Nephron progenitor cell (in vitro differentiated cells): ENCODE measurements at regions not wholly inside any gene's neighbourhood (a gene's known extent, or its start where the extent isn't known, plus 50 kb on each side); places are given as distances from the start of the nearest gene placed in this dataset.
"Not testable (repeated sequence)": the region's sequence is repeated elsewhere in the genome, so short reads cannot be mapped to it uniquely, and the experiment has no call there.

Experiments used
- DNase-seq: peaks from one replicate; pipeline ENCODE4 v3.0.0; 2021
- H3K27ac Mint-ChIP-seq: 2 replicates; pipeline ENCODE4 v1.8.0; 2021; ENCODE audit warnings: mild to moderate bottlenecking, moderate library complexity, mixed read lengths
- H3K27me3 Mint-ChIP-seq: 2 replicates; pipeline ENCODE4 v1.8.0; 2021; ENCODE audit warnings: mild to moderate bottlenecking, low read depth, mixed read lengths; ENCODE audit not compliant: poor library complexity
- H3K36me3 Mint-ChIP-seq: 2 replicates; pipeline ENCODE4 v1.8.0; 2021; ENCODE audit warnings: low read depth, mixed read lengths
- H3K4me1 Mint-ChIP-seq: 2 replicates; pipeline ENCODE4 v1.8.0; 2021; ENCODE audit warnings: mixed read lengths
- H3K4me3 Mint-ChIP-seq: 2 replicates; pipeline ENCODE4 v1.8.0; 2021; ENCODE audit warnings: mild to moderate bottlenecking, moderate library complexity, mixed read lengths
- H3K9me3 Mint-ChIP-seq: 2 replicates; pipeline ENCODE4 v1.8.0; 2021; ENCODE audit warnings: mild to moderate bottlenecking, moderate library complexity, mixed read lengths
- TF ChIP-seq, protein P1 (sequence below): fragments of 200-600 bp; sonication (generic); IDR thresholded peaks from 2 replicates; pipeline ENCODE4 v1.5.0; 2021; ENCODE audit warnings: antibody characterized with exemption

DNA sequence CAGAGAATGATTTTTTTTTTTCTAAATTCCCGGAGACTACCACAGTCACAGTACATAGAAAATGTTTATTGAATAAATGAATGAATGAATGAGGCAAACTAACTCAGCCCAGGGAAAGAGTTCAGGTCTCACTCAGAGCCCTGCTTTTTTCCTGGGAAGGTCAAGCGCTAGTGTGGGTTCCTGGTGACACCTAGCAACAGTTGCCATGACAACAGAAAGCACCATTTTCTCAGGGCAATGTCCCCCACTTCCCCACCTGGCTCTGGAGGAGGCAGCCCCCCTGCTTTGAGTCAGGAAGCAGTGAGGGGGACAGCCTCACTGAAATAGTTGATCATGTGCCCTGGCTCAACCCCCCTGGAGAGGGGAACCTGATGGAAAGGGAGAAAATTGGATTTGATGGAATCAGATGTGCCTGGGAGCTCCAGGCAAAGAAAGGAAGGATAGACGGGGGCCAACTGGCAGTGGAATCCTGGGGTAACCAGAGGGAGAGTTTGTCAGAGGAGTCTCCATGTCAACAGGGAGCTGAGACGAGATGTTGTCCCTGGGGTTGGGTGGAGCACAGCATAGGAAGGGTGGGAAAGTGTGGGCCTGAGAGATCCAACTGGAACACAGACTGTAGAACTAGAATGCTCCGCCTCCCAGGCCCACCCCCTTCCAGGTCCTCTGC lies 242.2 kb upstream of the CCL2 start:
- Mint-ChIP-seq H3K36me3 (no peaks in the 10 kb centered on the region), H3K27ac (no peak overlapping the region), H3K9me3 (no peaks in the 10 kb centered on the region), H3K27me3 (peaks cover 7% of the 10 kb centered on the region), H3K4me1 (peaks cover 15% of the 10 kb centered on the region), H3K4me3 (no peak overlapping the region)
- TF ChIP-seq, protein P1, sequence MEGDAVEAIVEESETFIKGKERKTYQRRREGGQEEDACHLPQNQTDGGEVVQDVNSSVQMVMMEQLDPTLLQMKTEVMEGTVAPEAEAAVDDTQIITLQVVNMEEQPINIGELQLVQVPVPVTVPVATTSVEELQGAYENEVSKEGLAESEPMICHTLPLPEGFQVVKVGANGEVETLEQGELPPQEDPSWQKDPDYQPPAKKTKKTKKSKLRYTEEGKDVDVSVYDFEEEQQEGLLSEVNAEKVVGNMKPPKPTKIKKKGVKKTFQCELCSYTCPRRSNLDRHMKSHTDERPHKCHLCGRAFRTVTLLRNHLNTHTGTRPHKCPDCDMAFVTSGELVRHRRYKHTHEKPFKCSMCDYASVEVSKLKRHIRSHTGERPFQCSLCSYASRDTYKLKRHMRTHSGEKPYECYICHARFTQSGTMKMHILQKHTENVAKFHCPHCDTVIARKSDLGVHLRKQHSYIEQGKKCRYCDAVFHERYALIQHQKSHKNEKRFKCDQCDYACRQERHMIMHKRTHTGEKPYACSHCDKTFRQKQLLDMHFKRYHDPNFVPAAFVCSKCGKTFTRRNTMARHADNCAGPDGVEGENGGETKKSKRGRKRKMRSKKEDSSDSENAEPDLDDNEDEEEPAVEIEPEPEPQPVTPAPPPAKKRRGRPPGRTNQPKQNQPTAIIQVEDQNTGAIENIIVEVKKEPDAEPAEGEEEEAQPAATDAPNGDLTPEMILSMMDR: no peak
- DNase-seq: no peak

DNA sequence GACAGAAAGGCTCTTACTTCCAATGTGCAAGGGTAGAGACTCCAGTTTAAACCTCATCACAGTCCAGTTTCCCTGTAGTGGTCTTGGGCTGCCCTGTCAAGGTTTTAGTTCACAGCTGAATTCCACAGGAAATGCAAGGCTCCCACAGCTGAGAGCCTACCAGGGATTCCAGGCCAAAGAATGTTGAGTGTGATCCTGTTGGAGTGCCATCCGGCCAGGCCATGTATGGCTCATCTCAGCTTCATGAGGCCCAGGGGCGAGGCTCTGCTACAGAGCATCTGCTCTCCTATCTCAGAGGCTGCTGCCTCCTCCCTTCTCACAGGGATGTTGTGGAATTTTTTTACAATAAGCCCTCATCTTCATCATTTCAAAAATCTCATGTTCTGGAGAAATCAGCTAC lies 239.8 kb upstream of the CCL2 start:
- peaks cover 15% of the 10 kb centered on the region for H3K4me1 Mint-ChIP-seq
- H3K27me3 Mint-ChIP-seq: peaks cover 4% of the 10 kb centered on the region
- no peaks in the 10 kb centered on the region for H3K36me3 Mint-ChIP-seq
- H3K9me3 Mint-ChIP-seq: peaks cover 3% of the 10 kb centered on the region
- no peak overlapping the region for H3K4me3 Mint-ChIP-seq
- no peak for DNase-seq
- H3K27ac Mint-ChIP-seq: no peak overlapping the region
- TF ChIP-seq, protein P1: no peak

GRCh38 chr17:34024386-34024785 lies 230.7 kb upstream of the CCL2 start:
- H3K36me3 Mint-ChIP-seq: no peaks in the 10 kb centered on the region
- H3K4me3 Mint-ChIP-seq: no peak overlapping the region
- no peaks in the 10 kb centered on the region for H3K9me3 Mint-ChIP-seq
- H3K4me1 Mint-ChIP-seq: peaks cover 9% of the 10 kb centered on the region
- no peak overlapping the region for H3K27ac Mint-ChIP-seq
- no peak for DNase-seq
- TF ChIP-seq, protein P1: no peak
- peaks cover 9% of the 10 kb centered on the region for H3K27me3 Mint-ChIP-seq

DNA sequence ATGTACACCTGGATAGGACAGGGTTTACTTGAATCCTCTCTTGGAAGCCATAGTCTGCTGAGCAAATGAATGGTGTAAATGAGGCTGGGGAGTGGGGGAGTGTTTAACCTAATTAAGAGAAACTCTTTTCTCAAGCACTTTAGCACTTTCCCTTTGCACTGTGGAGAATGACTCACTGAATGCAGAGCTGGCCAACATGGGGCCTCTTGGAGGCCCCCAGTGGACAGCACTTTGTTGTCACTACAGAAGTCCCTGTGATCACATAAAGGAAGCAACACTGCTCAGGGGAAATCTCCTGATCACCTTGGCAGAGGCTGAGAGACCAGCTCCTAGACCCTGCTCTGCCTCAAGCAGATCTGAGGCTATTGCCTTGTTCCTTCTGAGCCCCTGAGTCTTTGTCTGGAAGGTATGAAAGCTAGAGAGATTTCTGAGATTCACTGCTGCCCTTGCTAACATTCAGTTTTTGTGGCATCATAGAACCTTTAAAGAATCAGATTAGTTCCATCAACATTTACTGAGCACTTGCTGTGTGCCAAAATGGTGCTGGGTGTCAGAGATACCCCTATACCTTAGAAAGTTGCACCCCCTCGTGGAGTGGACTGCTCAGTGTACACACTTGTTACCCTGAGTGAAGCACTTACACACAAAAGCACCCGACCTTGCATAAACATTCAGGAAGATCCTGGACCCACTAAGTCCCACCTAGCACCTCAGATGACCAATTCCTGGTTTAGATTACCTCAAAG lies 230.1 kb upstream of the CCL2 start:
- H3K27ac Mint-ChIP-seq: no peak overlapping the region
- TF ChIP-seq, protein P1: no peak
- H3K4me1 Mint-ChIP-seq: peaks cover 9% of the 10 kb centered on the region
- no peak for DNase-seq
- H3K4me3 Mint-ChIP-seq: no peak overlapping the region
- H3K9me3 Mint-ChIP-seq: peaks cover 5% of the 10 kb centered on the region
- H3K36me3 Mint-ChIP-seq: no peaks in the 10 kb centered on the region
- H3K27me3 Mint-ChIP-seq: peaks cover 9% of the 10 kb centered on the region

DNA sequence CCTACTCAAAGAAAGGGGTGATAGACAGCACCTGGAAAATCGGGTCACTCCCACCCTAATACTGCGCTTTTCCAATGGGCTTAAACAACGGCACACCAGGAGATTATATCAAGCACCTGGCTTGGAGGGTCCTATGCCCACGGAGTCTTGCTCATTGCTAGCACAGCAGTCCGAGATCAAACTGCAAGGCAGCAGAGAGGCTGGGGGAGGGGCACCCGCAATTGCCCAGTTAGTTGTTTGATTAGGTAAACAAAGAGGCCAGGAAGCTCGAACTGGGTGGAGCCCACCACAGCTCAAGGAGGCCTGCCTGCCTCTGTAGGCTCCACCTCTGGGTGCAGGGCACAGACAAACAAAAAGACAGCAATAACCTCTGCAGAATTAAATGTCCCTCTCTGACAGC lies 224.5 kb upstream of the CCL2 start:
- peaks cover 47% of the 10 kb centered on the region for H3K9me3 Mint-ChIP-seq
- H3K27ac Mint-ChIP-seq, H3K4me3 Mint-ChIP-seq, H3K27me3 Mint-ChIP-seq, DNase-seq, H3K4me1 Mint-ChIP-seq, H3K36me3 Mint-ChIP-seq: not testable (repeated sequence)

- H3K27ac Mint-ChIP-seq, H3K4me1 Mint-ChIP-seq, H3K4me3 Mint-ChIP-seq, H3K27me3 Mint-ChIP-seq, H3K36me3 Mint-ChIP-seq, DNase-seq: not testable (repeated sequence)
- peaks cover 47% of the 10 kb centered on the region for H3K9me3 Mint-ChIP-seq
Measured at GRCh38 chr17:34032305-34032704, 222.8 kb upstream of the CCL2 start.

GRCh38 chr17:34038786-34039185 lies 216.3 kb upstream of the CCL2 start:
- not testable (repeated sequence) for H3K27ac Mint-ChIP-seq, H3K4me3 Mint-ChIP-seq, H3K36me3 Mint-ChIP-seq, H3K4me1 Mint-ChIP-seq, H3K9me3 Mint-ChIP-seq, DNase-seq, H3K27me3 Mint-ChIP-seq

DNA sequence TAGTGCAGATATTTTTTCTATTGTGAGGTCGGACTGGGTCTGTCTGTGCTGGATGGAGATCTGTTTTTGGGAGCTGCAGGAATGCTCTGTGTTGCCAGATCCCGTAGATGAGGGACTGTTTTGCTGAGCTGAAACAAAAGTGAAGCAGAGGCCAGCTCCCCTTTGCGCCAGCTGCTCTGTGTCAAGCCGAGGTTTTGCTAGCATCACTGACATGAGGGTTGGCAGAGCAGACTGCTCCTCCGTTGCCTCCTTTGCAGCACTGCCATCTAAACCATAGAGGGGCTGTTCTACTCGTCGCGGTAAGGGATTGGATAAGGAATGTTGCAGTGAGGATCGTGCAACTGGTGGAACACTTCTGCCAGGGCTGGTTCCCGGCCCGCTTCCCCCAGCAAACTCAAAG lies 215.9 kb upstream of the CCL2 start:
- not testable (repeated sequence) for H3K4me3 Mint-ChIP-seq, H3K4me1 Mint-ChIP-seq, DNase-seq, H3K27ac Mint-ChIP-seq, H3K27me3 Mint-ChIP-seq, H3K36me3 Mint-ChIP-seq, H3K9me3 Mint-ChIP-seq

DNA sequence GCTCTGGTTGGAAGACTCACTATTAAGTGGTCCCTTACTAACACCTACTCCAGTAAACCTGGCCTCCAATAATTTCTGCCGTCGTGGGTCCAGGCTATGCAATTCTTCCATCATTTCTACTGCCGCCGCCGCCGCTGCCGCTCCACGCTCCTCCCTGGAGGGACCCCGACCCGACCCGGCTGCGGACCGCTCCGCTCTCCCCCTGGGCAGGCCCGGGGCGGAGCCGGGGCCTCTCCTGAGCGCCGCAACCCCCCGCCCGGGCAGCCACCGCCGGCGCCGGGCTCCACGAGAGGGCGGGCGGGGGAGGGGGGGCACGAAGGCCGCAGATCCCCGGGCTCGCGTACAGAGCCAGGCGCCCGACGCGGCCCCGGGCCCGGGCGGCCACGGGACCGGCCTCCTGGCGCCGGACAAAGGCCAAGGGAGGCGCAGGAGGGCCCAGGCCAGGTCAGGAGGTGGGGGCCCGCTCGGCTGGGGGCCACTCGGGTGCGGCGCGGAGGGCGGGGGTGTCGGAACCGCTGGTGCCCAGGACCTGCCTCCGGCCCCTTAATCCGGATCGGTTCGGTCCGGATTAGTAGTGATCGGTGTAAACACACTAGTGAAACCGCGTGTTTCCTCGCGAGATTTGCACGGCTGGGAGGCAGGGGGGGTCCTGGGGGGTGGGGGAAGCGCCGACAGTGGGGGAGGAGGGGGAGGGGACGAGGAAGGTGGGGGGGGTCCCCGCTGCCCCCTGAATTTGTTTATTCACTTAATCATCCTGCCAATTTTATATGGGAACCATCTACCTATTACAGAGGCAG lies 215.1 kb upstream of the CCL2 start:
- not testable (repeated sequence) for H3K4me1 Mint-ChIP-seq, H3K27ac Mint-ChIP-seq, H3K4me3 Mint-ChIP-seq, H3K36me3 Mint-ChIP-seq, DNase-seq, H3K9me3 Mint-ChIP-seq
- H3K27me3 Mint-ChIP-seq: peaks cover 10% of the 10 kb centered on the region
